HG03196 (cell line): ENCODE measurements at regions not wholly inside any gene's neighbourhood (a gene's known extent, or its start where the extent isn't known, plus 50 kb on each side); places are given as distances from the start of the nearest gene placed in this dataset.

Experiments used
- ATAC-seq: cut with Tn5 transposase; IDR thresholded peaks from one replicate; pipeline ENCODE4 v1.9.1; 2021; ENCODE audit not compliant: unreplicated experiment

GRCh38 chr10:78716043-78716660 is 352.6 kb upstream of the ZMIZ1 start:
- ATAC-seq: no peak

GRCh38 chr10:78717200-78717599 is 351.6 kb upstream of the ZMIZ1 start:
- ATAC-seq: no peak

- no peak for ATAC-seq
Observed at GRCh38 chr10:78718032-78718572, 350.7 kb upstream of the ZMIZ1 start.

GRCh38 chr10:78719276-78719675 is 349.5 kb upstream of the ZMIZ1 start:
- no peak for ATAC-seq

- ATAC-seq: no peak
Observed at GRCh38 chr10:78720091-78720490, 348.7 kb upstream of the ZMIZ1 start.

- ATAC-seq: no peak
Observed at GRCh38 chr10:78721231-78721630, 347.5 kb upstream of the ZMIZ1 start.

- ATAC-seq: no peak
Observed at GRCh38 chr10:78724846-78725245, 343.9 kb upstream of the ZMIZ1 start.

GRCh38 chr10:78726171-78726570 is 342.6 kb upstream of the ZMIZ1 start:
- no peak for ATAC-seq

GRCh38 chr10:78727251-78727650 is 341.5 kb upstream of the ZMIZ1 start:
- ATAC-seq: no peak

- no peak for ATAC-seq
Observed at GRCh38 chr10:78727728-78728127, 341.0 kb upstream of the ZMIZ1 start.

- ATAC-seq: no peak
Observed at GRCh38 chr10:78728176-78728575, 340.6 kb upstream of the ZMIZ1 start.

GRCh38 chr10:78729366-78729765 is 339.4 kb upstream of the ZMIZ1 start:
- ATAC-seq: no peak

GRCh38 chr10:78729800-78730199 is 339.0 kb upstream of the ZMIZ1 start:
- ATAC-seq: no peak

GRCh38 chr10:78730754-78731153 is 338.0 kb upstream of the ZMIZ1 start:
- ATAC-seq: no peak

- ATAC-seq: no peak
Observed at GRCh38 chr10:78731675-78732074, 337.1 kb upstream of the ZMIZ1 start.

GRCh38 chr10:78732381-78732780 is 336.4 kb upstream of the ZMIZ1 start:
- ATAC-seq: no peak

- ATAC-seq: no peak
Observed at GRCh38 chr10:78736926-78737630, 331.7 kb upstream of the ZMIZ1 start.

GRCh38 chr10:78737883-78738856 is 330.6 kb upstream of the ZMIZ1 start:
- ATAC-seq: no peak

- no peak for ATAC-seq
Observed at GRCh38 chr10:78738861-78739260, 329.9 kb upstream of the ZMIZ1 start.

GRCh38 chr10:78739444-78740053 is 329.2 kb upstream of the ZMIZ1 start:
- no peak for ATAC-seq
